Forelimb muscle (tissue), 1 donor: ENCODE measurements at regions not wholly inside any gene's neighbourhood (a gene's known extent, or its start where the extent isn't known, plus 50 kb on each side); places are given as distances from the start of the nearest gene placed in this dataset.

Experiments used
- DNase-seq: peaks from one replicate; pipeline ENCODE4 v3.0.0-alpha.2; 2013; ENCODE audit warnings: low read depth

GRCh38 chr7:42858570-42858969 is 53.3 kb downstream of the C7orf25 start:
- no peak for DNase-seq

DNA sequence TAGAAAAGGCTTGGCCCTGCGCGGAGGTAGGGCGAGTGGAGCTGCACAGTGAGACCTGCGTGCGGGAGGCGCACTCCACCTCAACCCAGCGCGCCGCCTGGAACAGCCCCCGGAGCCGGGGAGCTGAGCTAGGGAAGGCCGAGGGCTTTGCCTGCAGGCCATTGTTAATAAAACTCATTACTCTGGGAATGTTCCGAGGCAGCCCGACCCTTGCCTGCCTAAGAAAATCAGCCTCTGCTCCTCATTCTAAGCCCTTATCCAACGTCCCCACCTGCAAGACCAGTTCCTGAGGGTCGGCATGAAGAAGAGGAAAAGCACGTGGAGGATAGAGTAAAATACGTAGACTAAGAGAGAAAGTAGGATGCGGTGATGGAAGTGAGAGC is 55.3 kb downstream of the C7orf25 start:
- DNase-seq: no peak

DNA sequence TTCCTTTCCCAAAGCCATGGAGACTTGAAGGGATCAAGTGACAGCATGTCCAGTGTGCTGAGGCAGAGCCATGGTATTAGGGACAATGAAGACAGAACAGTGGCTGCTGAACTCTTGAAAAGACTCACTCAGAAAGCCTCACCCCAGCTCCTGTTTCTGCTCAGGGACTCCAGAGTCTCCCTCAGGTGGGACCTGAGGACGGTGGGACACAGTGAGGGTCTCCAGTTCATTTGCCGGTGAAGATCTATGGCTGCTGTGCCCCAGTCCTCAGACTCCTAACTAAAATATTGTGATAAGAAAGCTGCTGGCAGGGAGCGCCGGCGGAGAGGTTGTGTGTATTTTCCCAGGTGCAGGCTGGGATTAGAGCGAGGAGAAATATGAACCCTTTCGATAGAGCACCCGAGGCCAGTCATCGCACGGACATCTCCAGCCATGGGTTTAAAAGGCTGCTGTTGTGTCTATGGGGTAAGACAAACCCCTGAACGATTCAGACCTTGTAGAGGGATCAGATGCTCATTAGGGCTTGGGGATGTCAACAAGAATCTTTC is 57.2 kb downstream of the C7orf25 start:
- no peak for DNase-seq

GRCh38 chr7:42852531-42852930 is 59.3 kb downstream of the C7orf25 start:
- no peak for DNase-seq

- no peak for DNase-seq
These were observed 68.6 kb downstream of the C7orf25 start for GRCh38 chr7:42843205-42843800.

- DNase-seq: no peak
These were observed 77.2 kb downstream of the C7orf25 start for GRCh38 chr7:42834676-42835075.

DNA sequence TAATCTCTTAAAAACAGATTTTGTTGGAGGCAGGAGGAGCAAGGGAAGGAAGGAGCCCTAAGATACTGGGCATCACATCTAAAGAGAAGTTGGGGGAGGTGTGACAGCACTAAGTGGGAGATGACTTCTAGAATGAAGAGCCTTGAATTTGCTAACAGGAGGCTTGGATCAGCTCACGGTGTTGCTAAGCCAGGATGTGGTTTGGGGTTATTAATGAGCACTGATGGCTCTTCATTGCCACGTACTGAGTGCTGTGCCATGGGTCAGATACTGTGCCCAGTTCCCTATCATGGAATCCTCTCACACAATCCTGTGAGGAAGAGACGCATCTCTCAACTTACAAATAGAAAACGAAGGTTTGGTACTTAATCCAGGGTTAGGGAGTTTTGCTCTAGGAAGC is 78.5 kb downstream of the C7orf25 start:
- DNase-seq: no peak

GRCh38 chr7:42832667-42833066 is 79.2 kb downstream of the C7orf25 start:
- no peak for DNase-seq

- DNase-seq: peak; percentile 45
These were observed 80.0 kb downstream of the C7orf25 start for GRCh38 chr7:42831718-42832522.

- DNase-seq: peak; percentile 40
These were observed 80.7 kb downstream of the C7orf25 start for GRCh38 chr7:42831006-42831717.

GRCh38 chr7:42812779-42813178 is 99.1 kb downstream of the C7orf25 start:
- no peak for DNase-seq

- DNase-seq: no peak
These were observed 106.3 kb downstream of the C7orf25 start for GRCh38 chr7:42805601-42806000.

DNA sequence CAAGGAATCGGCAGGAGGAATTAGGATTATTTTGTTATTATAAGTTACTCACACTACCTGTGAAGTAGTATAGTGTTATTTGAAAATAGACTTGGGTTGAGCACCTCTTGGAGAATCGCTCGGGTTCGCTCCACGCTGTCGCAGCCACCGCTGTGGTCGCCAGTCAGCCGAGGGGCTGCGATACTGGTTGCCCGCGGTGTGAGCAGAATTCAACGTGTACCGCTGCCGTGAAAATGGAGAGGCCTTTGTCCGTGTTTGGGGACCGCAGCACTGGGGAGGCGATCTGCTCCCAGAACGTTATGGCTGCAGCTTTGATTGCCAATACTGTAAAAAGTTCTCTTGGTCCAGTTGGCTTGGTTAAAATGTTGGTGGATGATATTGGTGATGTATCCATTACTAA is 117.2 kb downstream of the C7orf25 start:
- no peak for DNase-seq

DNA sequence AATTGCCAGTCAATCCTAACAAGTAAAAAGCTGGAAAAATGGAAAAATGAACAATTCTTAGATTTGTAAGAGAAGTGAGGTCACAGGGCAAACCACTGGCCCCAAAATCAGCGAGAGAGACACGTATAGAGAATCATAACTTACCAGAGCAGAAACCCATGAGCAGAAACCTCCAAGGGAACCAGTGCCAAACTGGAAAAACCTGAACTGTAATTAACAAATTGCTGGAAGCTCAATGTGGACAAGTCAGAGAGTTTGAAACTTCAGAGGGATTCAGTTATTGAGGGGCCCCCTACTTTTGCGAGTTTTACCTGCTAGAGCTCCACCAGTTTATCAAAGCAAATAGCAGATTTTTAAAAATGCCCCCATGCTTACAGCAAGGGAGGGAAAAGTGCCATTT is 119.0 kb downstream of the C7orf25 start:
- no peak for DNase-seq

- DNase-seq: no peak
These were observed 121.7 kb downstream of the C7orf25 start for GRCh38 chr7:42790196-42790595.

- no peak for DNase-seq
These were observed 137.4 kb downstream of the C7orf25 start for GRCh38 chr7:42774436-42774835.

DNA sequence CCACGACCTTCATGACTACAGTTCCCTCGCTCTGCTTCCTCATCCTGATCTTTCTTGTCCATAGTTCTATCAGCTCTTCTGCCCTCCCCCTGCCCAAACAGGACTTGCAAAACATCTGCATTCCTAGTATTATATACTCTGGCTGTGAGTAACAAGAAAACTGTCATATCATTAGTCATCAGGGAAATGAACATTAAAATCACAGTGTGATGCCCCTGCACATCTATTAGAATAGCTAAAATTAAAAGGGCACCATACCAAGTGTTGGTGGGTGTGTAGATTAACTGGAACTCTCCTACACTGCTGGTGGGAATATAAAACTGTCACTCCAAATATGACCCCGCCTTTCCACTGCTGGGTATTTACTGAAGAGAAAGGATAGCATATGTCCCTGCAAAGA is 141.8 kb downstream of the C7orf25 start:
- DNase-seq: no peak

DNA sequence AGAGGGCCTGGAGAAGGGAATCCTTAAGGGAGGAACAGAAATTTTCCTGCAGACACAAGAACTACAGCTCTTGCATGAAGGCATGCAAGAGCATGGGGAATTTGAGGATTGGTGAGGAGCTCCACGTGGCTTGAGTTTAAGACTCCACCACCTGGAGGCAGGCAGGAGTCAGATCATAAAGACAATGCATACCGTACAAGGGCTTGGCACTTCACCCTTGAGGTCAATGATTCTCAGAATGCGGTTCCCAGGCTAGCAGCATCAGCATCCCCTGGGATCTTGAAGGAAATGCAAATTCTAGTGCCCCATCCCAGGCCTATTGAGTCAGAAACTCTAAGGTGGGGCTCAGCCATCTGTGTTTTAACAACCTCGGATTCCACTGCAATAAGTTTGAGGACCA is 143.8 kb downstream of the C7orf25 start:
- no peak for DNase-seq

GRCh38 chr7:42766782-42767423 is 145.0 kb downstream of the C7orf25 start:
- DNase-seq: no peak

DNA sequence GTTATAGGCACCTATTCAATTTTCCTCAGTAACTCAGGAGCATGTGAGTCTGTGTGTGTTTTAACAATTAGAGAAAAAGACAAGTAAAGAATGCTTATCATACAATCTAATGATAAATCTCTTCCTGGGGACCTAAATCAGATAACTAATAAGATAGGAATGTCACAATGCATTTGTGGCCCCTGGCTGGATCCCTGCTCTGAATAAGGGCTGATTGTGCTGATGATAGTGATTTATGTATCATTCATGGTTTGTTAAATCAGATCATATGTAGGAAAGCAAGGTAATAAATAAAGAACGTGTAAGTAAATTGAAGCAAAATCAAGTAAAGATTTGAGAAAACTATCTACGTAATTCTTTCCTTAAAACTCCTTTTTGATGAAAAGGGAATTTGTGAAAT is 145.9 kb downstream of the C7orf25 start:
- no peak for DNase-seq

DNA sequence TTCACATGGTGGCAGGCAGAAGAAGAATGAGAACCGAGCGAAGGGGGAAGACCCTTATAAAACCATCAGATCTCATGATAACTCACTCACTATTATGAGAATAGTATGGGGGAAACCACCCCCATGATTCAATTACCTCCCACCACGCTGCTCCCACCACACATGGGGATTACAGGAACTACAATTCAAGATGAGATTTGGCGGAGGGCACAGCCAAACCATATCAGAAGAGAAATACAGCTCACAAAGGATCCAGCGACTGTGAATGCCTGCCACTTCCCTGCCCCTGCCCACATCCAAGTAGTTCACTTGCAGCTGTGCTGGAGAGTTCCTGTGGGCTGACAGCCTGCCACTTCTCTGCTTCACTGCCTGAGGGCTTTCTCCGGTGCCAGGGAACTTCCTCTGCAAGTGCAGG is 148.7 kb downstream of the C7orf25 start:
- no peak for DNase-seq

DNA sequence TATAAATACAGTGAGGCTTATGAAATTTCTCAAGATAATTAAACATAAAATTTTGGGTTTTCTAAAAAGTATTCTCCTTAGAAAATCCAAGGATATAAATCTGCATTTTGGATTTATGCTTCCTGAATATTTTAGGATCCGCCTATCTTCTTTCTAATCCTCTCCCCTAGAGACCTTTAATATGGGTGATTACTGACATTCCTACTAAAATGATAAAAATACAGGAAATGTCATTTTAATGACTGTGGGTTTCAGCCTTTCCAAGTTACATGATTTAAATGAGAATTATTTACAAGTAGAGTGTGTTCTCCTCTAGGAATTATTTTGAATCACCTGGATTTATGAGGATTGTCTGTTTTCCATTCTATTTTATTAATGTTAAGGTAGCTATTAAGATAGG is 150.4 kb downstream of the C7orf25 start:
- DNase-seq: no peak
